OCI-LY1 (cell line): ENCODE measurements at regions not wholly inside any gene's neighbourhood (a gene's known extent, or its start where the extent isn't known, plus 50 kb on each side); places are given as distances from the start of the nearest gene placed in this dataset.

ENCODE experiments used
- H2AFZ ChIP-seq: fragments of 200-600 bp; sonication (generic), shearing (Covaris generic); 2 replicates; pipeline ENCODE4 v1.6.0; 2014; ENCODE audit warnings: antibody characterized with exemption, mild to moderate bottlenecking, low read length
- H3F3A ChIP-seq: fragments of 200-600 bp; sonication (generic), shearing (Covaris generic); 2 replicates; pipeline ENCODE4 v1.6.0; 2014; ENCODE audit warnings: mild to moderate bottlenecking, antibody characterized with exemption, low read length, moderate library complexity; ENCODE audit not compliant: insufficient read depth
- H3K27ac ChIP-seq: fragments of 200-600 bp; sonication (generic); 2 replicates; pipeline ENCODE4 v1.5.1; 2014; ENCODE audit warnings: low read length, mixed run types, mild to moderate bottlenecking, low read depth; ENCODE audit not compliant: poor library complexity, severe bottlenecking
- H3K27me3 ChIP-seq: fragments of 200-600 bp; sonication (generic); 2 replicates; pipeline ENCODE4 v1.6.0; 2014; ENCODE audit warnings: antibody characterized with exemption, mild to moderate bottlenecking, low read length, moderate library complexity; ENCODE audit not compliant: insufficient read depth
- H3K36me3 ChIP-seq: fragments of 200-600 bp; sonication (generic); 2 replicates; pipeline ENCODE4 v1.6.1; 2014; ENCODE audit warnings: mild to moderate bottlenecking, antibody characterized with exemption, low read length, moderate library complexity, mixed read lengths; ENCODE audit not compliant: insufficient read depth
- H3K4me1 ChIP-seq: fragments of 200-600 bp; sonication (generic); 2 replicates; pipeline ENCODE4 v1.5.1; 2014; ENCODE audit warnings: mild to moderate bottlenecking, low read length, moderate library complexity; ENCODE audit not compliant: insufficient read depth, severe bottlenecking
- H3K4me2 ChIP-seq: fragments of 200-600 bp; sonication (generic), shearing (Covaris generic); 2 replicates; pipeline ENCODE4 v1.6.1; 2014; ENCODE audit warnings: low read length
- H3K4me3 ChIP-seq: fragments of 200-600 bp; sonication (generic); 2 replicates; pipeline ENCODE4 v1.5.1; 2014; ENCODE audit warnings: low read length, low read depth, mild to moderate bottlenecking, mixed read lengths; ENCODE audit not compliant: poor library complexity, severe bottlenecking
- H3K79me2 ChIP-seq: fragments of 200-600 bp; shearing (Covaris generic); 2 replicates; pipeline ENCODE4 v1.6.1; 2016; ENCODE audit warnings: mixed run types, low read length, mixed read lengths; ENCODE audit not compliant: insufficient read depth
- H3K9ac ChIP-seq: fragments of 200-600 bp; sonication (generic), shearing (Covaris generic); 2 replicates; pipeline ENCODE4 v1.6.1; 2014; ENCODE audit warnings: mild to moderate bottlenecking, low read length, mixed read lengths
- H3K9me2 ChIP-seq: fragments of 200-600 bp; sonication (generic), shearing (Covaris generic); 2 replicates; pipeline ENCODE4 v1.6.1; 2014; ENCODE audit warnings: low read depth, mild to moderate bottlenecking, low read length, mixed read lengths
- H3K9me3 ChIP-seq: fragments of 200-600 bp; shearing (Covaris generic); 2 replicates; pipeline ENCODE4 v1.6.1; 2014; ENCODE audit warnings: low read length, mixed read lengths
- H4K20me1 ChIP-seq: fragments of 200-600 bp; sonication (generic), shearing (Covaris generic); 2 replicates; pipeline ENCODE4 v1.6.0; 2016; ENCODE audit warnings: mild to moderate bottlenecking, low read length; ENCODE audit not compliant: insufficient read depth
- EZH2 ChIP-seq: fragments of 200-600 bp; sonication (generic), shearing (Covaris generic); IDR thresholded peaks from 2 replicates; pipeline ENCODE4 v1.8.0; 2017; ENCODE audit warnings: borderline replicate concordance, mixed run types, mild to moderate bottlenecking, antibody characterized with exemption, low read length, moderate library complexity, mixed read lengths
- TF ChIP-seq, protein P1 (sequence below): fragments of 200-600 bp; sonication (generic), shearing (Covaris generic); IDR thresholded peaks from 2 replicates; pipeline ENCODE4 v1.5.1; 2017; ENCODE audit warnings: mild to moderate bottlenecking, antibody characterized with exemption, low read length, moderate library complexity, mixed read lengths

GRCh38 chr20:7291946-7292345, 524.5 kb downstream of the BMP2 start:
- Histone ChIP-seq H3K79me2 (no peaks in the 10 kb centered on the region), H3K9me2 (no peaks in the 10 kb centered on the region), H3K27me3 (no peaks in the 10 kb centered on the region)

GRCh38 chr20:7294816-7295360, 527.4 kb downstream of the BMP2 start:
- H4K20me1 ChIP-seq, result no peaks in the 10 kb centered on the region
- H3F3A ChIP-seq, result no peaks in the 10 kb centered on the region
- H2AFZ ChIP-seq, result no peak overlapping the region
- H3K79me2 ChIP-seq, result no peaks in the 10 kb centered on the region
- no peaks in the 10 kb centered on the region for H3K4me1 ChIP-seq
- no peak overlapping the region for H3K4me2 ChIP-seq
- TF ChIP-seq, protein P1, sequence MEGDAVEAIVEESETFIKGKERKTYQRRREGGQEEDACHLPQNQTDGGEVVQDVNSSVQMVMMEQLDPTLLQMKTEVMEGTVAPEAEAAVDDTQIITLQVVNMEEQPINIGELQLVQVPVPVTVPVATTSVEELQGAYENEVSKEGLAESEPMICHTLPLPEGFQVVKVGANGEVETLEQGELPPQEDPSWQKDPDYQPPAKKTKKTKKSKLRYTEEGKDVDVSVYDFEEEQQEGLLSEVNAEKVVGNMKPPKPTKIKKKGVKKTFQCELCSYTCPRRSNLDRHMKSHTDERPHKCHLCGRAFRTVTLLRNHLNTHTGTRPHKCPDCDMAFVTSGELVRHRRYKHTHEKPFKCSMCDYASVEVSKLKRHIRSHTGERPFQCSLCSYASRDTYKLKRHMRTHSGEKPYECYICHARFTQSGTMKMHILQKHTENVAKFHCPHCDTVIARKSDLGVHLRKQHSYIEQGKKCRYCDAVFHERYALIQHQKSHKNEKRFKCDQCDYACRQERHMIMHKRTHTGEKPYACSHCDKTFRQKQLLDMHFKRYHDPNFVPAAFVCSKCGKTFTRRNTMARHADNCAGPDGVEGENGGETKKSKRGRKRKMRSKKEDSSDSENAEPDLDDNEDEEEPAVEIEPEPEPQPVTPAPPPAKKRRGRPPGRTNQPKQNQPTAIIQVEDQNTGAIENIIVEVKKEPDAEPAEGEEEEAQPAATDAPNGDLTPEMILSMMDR, result no peak
- TF ChIP-seq EZH2, result no peak
- no peaks in the 10 kb centered on the region for H3K27me3 ChIP-seq
- no peak overlapping the region for H3K4me3 ChIP-seq
- no peaks in the 10 kb centered on the region for H3K36me3 ChIP-seq
- no peak overlapping the region for H3K27ac ChIP-seq
- H3K9me3 ChIP-seq, result no peaks in the 10 kb centered on the region
- no peak overlapping the region for H3K9ac ChIP-seq
- no peaks in the 10 kb centered on the region for H3K9me2 ChIP-seq

More at GRCh38 chr20:7291946-7292345, 524.5 kb downstream of the BMP2 start:
- no peak overlapping the region for H3K4me3 ChIP-seq
- no peak for TF ChIP-seq EZH2
- TF ChIP-seq, protein P1, result no peak
- H3K36me3 ChIP-seq, result no peaks in the 10 kb centered on the region
- H3F3A ChIP-seq, result no peaks in the 10 kb centered on the region
- H4K20me1 ChIP-seq, result no peaks in the 10 kb centered on the region
- H3K9me3 ChIP-seq, result no peaks in the 10 kb centered on the region
- no peaks in the 10 kb centered on the region for H3K4me1 ChIP-seq
- no peak overlapping the region for H3K27ac ChIP-seq
- H3K4me2 ChIP-seq, result no peak overlapping the region
- no peak overlapping the region for H2AFZ ChIP-seq
- no peak overlapping the region for H3K9ac ChIP-seq

DNA sequence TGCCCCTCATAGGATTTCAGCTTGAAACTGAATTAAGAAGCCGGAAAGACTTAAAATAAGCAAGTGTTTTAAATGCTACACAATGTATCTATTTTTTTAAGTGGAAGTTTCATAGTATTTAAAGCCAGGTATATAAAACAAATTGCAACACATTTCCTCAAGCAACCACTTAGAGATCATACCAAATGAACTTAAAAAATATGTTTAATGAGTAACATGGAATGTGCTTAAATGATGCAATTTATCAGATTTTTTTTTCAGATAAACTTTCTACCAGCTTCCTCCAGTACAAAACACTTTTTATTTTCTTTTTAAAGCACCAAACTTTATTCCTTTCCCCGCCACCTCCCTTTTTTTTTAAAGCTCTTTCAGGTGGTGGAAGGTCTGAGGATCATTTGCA, 534.3 kb downstream of the BMP2 start:
- Histone ChIP-seq H4K20me1 (no peaks in the 10 kb centered on the region), H3K9ac (no peak overlapping the region), H3F3A (no peaks in the 10 kb centered on the region), H3K9me3 (no peaks in the 10 kb centered on the region), H3K27me3 (no peaks in the 10 kb centered on the region), H2AFZ (no peak overlapping the region), H3K79me2 (no peaks in the 10 kb centered on the region), H3K4me2 (no peak overlapping the region), H3K36me3 (no peaks in the 10 kb centered on the region), H3K9me2 (no peaks in the 10 kb centered on the region), H3K4me3 (no peak overlapping the region), H3K4me1 (no peaks in the 10 kb centered on the region), H3K27ac (no peak overlapping the region)
- TF ChIP-seq, protein P1, result no peak
- no peak for TF ChIP-seq EZH2
